B cell (primary cell): ENCODE measurements at regions not wholly inside any gene's neighbourhood (a gene's known extent, or its start where the extent isn't known, plus 50 kb on each side); places are given as distances from the start of the nearest gene placed in this dataset.

Experiments
- CTCF ChIP-seq: fragments of 200-600 bp; IDR thresholded peaks from one replicate; pipeline ENCODE4 v1.8.0; 2022; ENCODE audit warnings: antibody characterized with exemption, mild to moderate bottlenecking
- EZH2 ChIP-seq: IDR thresholded peaks from 2 replicates; pipeline ENCODE4 v1.6.1; 2012; ENCODE audit warnings: borderline replicate concordance, low read depth, mild to moderate bottlenecking, moderate library complexity, low read length; ENCODE audit not compliant: insufficient read depth, poor library complexity, severe bottlenecking

- TF ChIP-seq CTCF (no peak), EZH2 (no peak)
These were observed 141.3 kb upstream of the LRRC7 start for GRCh38 chr1:69426401-69426800.
